ENCODE measurements at regions not wholly inside any gene's neighbourhood (a gene's known extent, or its start where the extent isn't known, plus 50 kb on each side); places are given as distances from the start of the nearest gene placed in this dataset.

GRCh38 chr18:76265497-76266235, 229.4 kb downstream of the ZNF516 start:
- no peaks in the 10 kb centered on the region for H3K9me3 ChIP-seq (ENCODE audit: insufficient read depth, low read depth, low read length)
- no peak overlapping the region for H3K27ac ChIP-seq (ENCODE audit: low read depth, low read length)
- H3K36me3 ChIP-seq (ENCODE audit: insufficient read depth, low read length): no peaks in the 10 kb centered on the region
- no peak overlapping the region for H3K9ac ChIP-seq (ENCODE audit: low read depth, low read length)
- no peak overlapping the region for H3K4me3 ChIP-seq (ENCODE audit: low read length)
- H3K27me3 ChIP-seq (ENCODE audit: insufficient read depth, low read length): no peaks in the 10 kb centered on the region
- peaks cover 28% of the 10 kb centered on the region for H3K4me1 ChIP-seq (ENCODE audit: insufficient read depth, low read length)
- WGBS: 90% methylated on average over 9 of the region's 9 CpGs

- H3K27me3 ChIP-seq (ENCODE audit: insufficient read depth, low read length): no peaks in the 10 kb centered on the region
- no peaks in the 10 kb centered on the region for H3K9me3 ChIP-seq (ENCODE audit: insufficient read depth, low read depth, low read length)
- 96% methylated on average over 10 of the region's 10 CpGs for WGBS
- H3K9ac ChIP-seq (ENCODE audit: low read depth, low read length): no peak overlapping the region
- H3K36me3 ChIP-seq (ENCODE audit: insufficient read depth, low read length): no peaks in the 10 kb centered on the region
- H3K27ac ChIP-seq (ENCODE audit: low read depth, low read length): no peak overlapping the region
- no peak overlapping the region for H3K4me3 ChIP-seq (ENCODE audit: low read length)
- H3K4me1 ChIP-seq (ENCODE audit: insufficient read depth, low read length): peaks cover 28% of the 10 kb centered on the region
Measured at GRCh38 chr18:76264876-76265250, 230.2 kb downstream of the ZNF516 start.

- no peaks in the 10 kb centered on the region for H3K36me3 ChIP-seq (ENCODE audit: insufficient read depth, low read length)
- H3K27me3 ChIP-seq (ENCODE audit: insufficient read depth, low read length): no peaks in the 10 kb centered on the region
- whole genome bisulfite sequencing: 93% methylated on average over 18 of the region's 18 CpGs
- peaks cover 28% of the 10 kb centered on the region for H3K4me1 ChIP-seq (ENCODE audit: insufficient read depth, low read length)
- no peak overlapping the region for H3K27ac ChIP-seq (ENCODE audit: low read depth, low read length)
- no peaks in the 10 kb centered on the region for H3K9me3 ChIP-seq (ENCODE audit: insufficient read depth, low read depth, low read length)
- H3K4me3 ChIP-seq (ENCODE audit: low read length): no peak overlapping the region
- no peak overlapping the region for H3K9ac ChIP-seq (ENCODE audit: low read depth, low read length)
Measured at GRCh38 chr18:76264198-76264875, 230.7 kb downstream of the ZNF516 start.

- no peak overlapping the region for H3K27ac ChIP-seq (ENCODE audit: low read depth, low read length)
- H3K36me3 ChIP-seq (ENCODE audit: insufficient read depth, low read length): no peaks in the 10 kb centered on the region
- H3K27me3 ChIP-seq (ENCODE audit: insufficient read depth, low read length): no peaks in the 10 kb centered on the region
- H3K9ac ChIP-seq (ENCODE audit: low read depth, low read length): no peak overlapping the region
- H3K4me1 ChIP-seq (ENCODE audit: insufficient read depth, low read length): peaks cover 34% of the 10 kb centered on the region
- H3K4me3 ChIP-seq (ENCODE audit: low read length): no peak overlapping the region; the same call in 1 of the 2 replicates
- 70% methylated on average over 18 of the region's 18 CpGs for WGBS
- no peaks in the 10 kb centered on the region for H3K9me3 ChIP-seq (ENCODE audit: insufficient read depth, low read depth, low read length)
Measured at GRCh38 chr18:76263046-76264005, 231.7 kb downstream of the ZNF516 start.

- 62% methylated on average over 12 of the region's 16 CpGs for WGBS
- H3K27ac ChIP-seq (ENCODE audit: low read depth, low read length): no peak overlapping the region
- H3K9me3 ChIP-seq (ENCODE audit: insufficient read depth, low read depth, low read length): no peaks in the 10 kb centered on the region
- no peak overlapping the region for H3K4me3 ChIP-seq (ENCODE audit: low read length)
- no peaks in the 10 kb centered on the region for H3K27me3 ChIP-seq (ENCODE audit: insufficient read depth, low read length)
- H3K36me3 ChIP-seq (ENCODE audit: insufficient read depth, low read length): no peaks in the 10 kb centered on the region
- H3K9ac ChIP-seq (ENCODE audit: low read depth, low read length): no peak overlapping the region
- H3K4me1 ChIP-seq (ENCODE audit: insufficient read depth, low read length): peaks cover 48% of the 10 kb centered on the region
Measured at GRCh38 chr18:76260941-76261472, 234.0 kb downstream of the ZNF516 start.

- H3K9ac ChIP-seq (ENCODE audit: low read depth, low read length): no peak overlapping the region
- 94% methylated on average over 10 of the region's 11 CpGs for WGBS
- no peak overlapping the region for H3K27ac ChIP-seq (ENCODE audit: low read depth, low read length)
- no peak overlapping the region for H3K4me3 ChIP-seq (ENCODE audit: low read length)
- H3K27me3 ChIP-seq (ENCODE audit: insufficient read depth, low read length): no peaks in the 10 kb centered on the region
- no peaks in the 10 kb centered on the region for H3K9me3 ChIP-seq (ENCODE audit: insufficient read depth, low read depth, low read length)
- peaks cover 48% of the 10 kb centered on the region for H3K4me1 ChIP-seq (ENCODE audit: insufficient read depth, low read length)
- no peaks in the 10 kb centered on the region for H3K36me3 ChIP-seq (ENCODE audit: insufficient read depth, low read length)
Measured at GRCh38 chr18:76259711-76260110, 235.3 kb downstream of the ZNF516 start.

- H3K36me3 ChIP-seq (ENCODE audit: insufficient read depth, low read length): no peaks in the 10 kb centered on the region
- H3K4me3 ChIP-seq (ENCODE audit: low read length): no peak overlapping the region
- peaks cover 44% of the 10 kb centered on the region for H3K4me1 ChIP-seq (ENCODE audit: insufficient read depth, low read length)
- WGBS: 59% methylated on average over 9 of the region's 10 CpGs
- no peak overlapping the region for H3K9ac ChIP-seq (ENCODE audit: low read depth, low read length)
- no peaks in the 10 kb centered on the region for H3K9me3 ChIP-seq (ENCODE audit: insufficient read depth, low read depth, low read length)
- no peaks in the 10 kb centered on the region for H3K27me3 ChIP-seq (ENCODE audit: insufficient read depth, low read length)
- no peak overlapping the region; the same call in 1 of the 2 replicates for H3K27ac ChIP-seq (ENCODE audit: low read depth, low read length)
Measured at GRCh38 chr18:76259096-76259495, 235.9 kb downstream of the ZNF516 start.

- Histone ChIP-seq H3K36me3 (ENCODE audit: insufficient read depth, low read length) (no peaks in the 10 kb centered on the region), H3K4me1 (ENCODE audit: insufficient read depth, low read length) (peaks cover 36% of the 10 kb centered on the region), H3K4me3 (ENCODE audit: low read length) (no peak overlapping the region), H3K27ac (ENCODE audit: low read depth, low read length) (peak overlapping the region; percentile 12; the same call in 1 of the 2 replicates), H3K9ac (ENCODE audit: low read depth, low read length) (no peak overlapping the region), H3K9me3 (ENCODE audit: insufficient read depth, low read depth, low read length) (no peaks in the 10 kb centered on the region), H3K27me3 (ENCODE audit: insufficient read depth, low read length) (no peaks in the 10 kb centered on the region)
- WGBS: 37% methylated on average over 2 of the region's 2 CpGs
Measured at GRCh38 chr18:76258209-76258608, 236.8 kb downstream of the ZNF516 start.

GRCh38 chr18:76255070-76255683, 239.9 kb downstream of the ZNF516 start:
- no peak overlapping the region for H3K27ac ChIP-seq (ENCODE audit: low read depth, low read length)
- H3K36me3 ChIP-seq (ENCODE audit: insufficient read depth, low read length): no peaks in the 10 kb centered on the region
- 96% methylated on average over 23 of the region's 23 CpGs for WGBS
- H3K27me3 ChIP-seq (ENCODE audit: insufficient read depth, low read length): no peaks in the 10 kb centered on the region
- no peak overlapping the region for H3K4me3 ChIP-seq (ENCODE audit: low read length)
- no peaks in the 10 kb centered on the region for H3K9me3 ChIP-seq (ENCODE audit: insufficient read depth, low read depth, low read length)
- H3K4me1 ChIP-seq (ENCODE audit: insufficient read depth, low read length): peaks cover 20% of the 10 kb centered on the region
- no peak overlapping the region for H3K9ac ChIP-seq (ENCODE audit: low read depth, low read length)

GRCh38 chr18:76252880-76253279, 242.2 kb downstream of the ZNF516 start:
- Histone ChIP-seq H3K9me3 (ENCODE audit: insufficient read depth, low read depth, low read length) (no peaks in the 10 kb centered on the region), H3K27ac (ENCODE audit: low read depth, low read length) (no peak overlapping the region), H3K9ac (ENCODE audit: low read depth, low read length) (no peak overlapping the region), H3K4me1 (ENCODE audit: insufficient read depth, low read length) (peaks cover 9% of the 10 kb centered on the region; the same call in 1 of the 2 replicates), H3K36me3 (ENCODE audit: insufficient read depth, low read length) (no peaks in the 10 kb centered on the region), H3K4me3 (ENCODE audit: low read length) (no peak overlapping the region), H3K27me3 (ENCODE audit: insufficient read depth, low read length) (no peaks in the 10 kb centered on the region)
- WGBS: 38% methylated on average over 3 of the region's 3 CpGs
